A549 (cell line): ENCODE measurements at regions not wholly inside any gene's neighbourhood (a gene's known extent, or its start where the extent isn't known, plus 50 kb on each side); places are given as distances from the start of the nearest gene placed in this dataset.

ENCODE experiments used
- ATAC-seq, 2 experiments: fragments of 200-7000 bp in 1 of 2; fragments of >200 bp in 1 of 2; cut with Nextera tagmentation in 1 of 2; cut with Tn5 transposase in 1 of 2; 3 replicates each; pipeline versions ENCODE4 v1.8.0 to v1.9.1; 2018 to 2020; ENCODE audit warnings: mild to moderate bottlenecking in 1 of 2, moderate library complexity in 1 of 2
- CTCF ChIA-PET: fragments of 300-600 bp; sonication (Branson Sonifier 250); formaldehyde crosslinking; extraction: SDS; loops from one replicate; lab custom pipeline; 2021; ENCODE audit warnings: antibody characterized with exemption, inconsistent platforms; lab: Yijun Ruan, JAX
- POLR2A ChIA-PET: fragments of 350-600 bp; formaldehyde crosslinking; extraction: SDS; loops from one replicate; lab custom pipeline; 2021; ENCODE audit warnings: antibody characterized with exemption, inconsistent platforms; lab: Yijun Ruan, JAX
- DNase-seq, 2 experiments: peaks; one replicate each; pipeline versions ENCODE4 v3.0.0 to v3.0.0-alpha.2; 2011 to 2016; ENCODE audit warnings: low read depth in 1 of 2, low spot score in 1 of 2
- FAIRE-seq: peaks from 2 replicates; lab custom pipeline; 2011; peaks lifted over from hg19 to GRCh38; lab: Jason Lieb, UNC
- H3K27ac ChIP-seq, 2 experiments: fragments of >200 bp; sonication (Bioruptor Twin); formaldehyde crosslinking; 3 replicates each; pipeline ENCODE4 v1.5.1; 2016 to 2017
- H3K4me1 ChIP-seq: fragments of >200 bp; sonication (Bioruptor Twin); formaldehyde crosslinking; 3 replicates; pipeline ENCODE4 v1.6.1; 2016
- H3K4me2 ChIP-seq: fragments of >200 bp; sonication (Bioruptor Twin); formaldehyde crosslinking; 3 replicates; pipeline ENCODE4 v1.6.1; 2016
- H3K4me3 ChIP-seq: fragments of >200 bp; sonication (Bioruptor Twin); formaldehyde crosslinking; 3 replicates; pipeline ENCODE4 v1.5.1; 2016
- H3K9me3 ChIP-seq: fragments of >200 bp; sonication (Bioruptor Twin); formaldehyde crosslinking; 3 replicates; pipeline ENCODE4 v1.6.1; 2016
- CEBPB ChIP-seq, 2 experiments: fragments of >200 bp in 1 of 2; sonication (Bioruptor Twin) in 1 of 2; formaldehyde crosslinking in 1 of 2; IDR thresholded peaks; 2 replicates each; pipeline ENCODE4 v1.6.1; 2012 to 2016
- EHF ChIP-seq: fragments of 250-450 bp; sonication (Bioruptor Pico); IDR thresholded peaks from 2 replicates; pipeline ENCODE4 v1.5.0; 2020; ENCODE audit warnings: mild to moderate bottlenecking
- EHMT2 ChIP-seq: fragments of 200-600 bp; sonication (generic); IDR thresholded peaks from 2 replicates; pipeline ENCODE4 v1.6.1; 2016; ENCODE audit warnings: antibody characterized with exemption, low read depth, mild to moderate bottlenecking, moderate library complexity
- EP300 ChIP-seq, 2 experiments: fragments of >200 bp; sonication (Bioruptor Twin); formaldehyde crosslinking; IDR thresholded peaks; 2 replicates in 1 of 2; 3 replicates in 1 of 2; pipeline ENCODE4 v1.6.1; 2016 to 2017
- ESRRA ChIP-seq: fragments of 150-350 bp; IDR thresholded peaks from 2 replicates; pipeline ENCODE4 v1.6.1; 2014; ENCODE audit warnings: mild to moderate bottlenecking, low read length, borderline replicate concordance
- FOSB ChIP-seq: fragments of 250-450 bp; sonication (Bioruptor Pico); IDR thresholded peaks from 2 replicates; pipeline ENCODE4 v1.5.0; 2020; ENCODE audit warnings: mild to moderate bottlenecking, moderate library complexity
- FOSL2 ChIP-seq, 2 experiments: fragments of 450-650 bp in 1 of 2; fragments of >200 bp in 1 of 2; sonication (Bioruptor Twin) in 1 of 2; formaldehyde crosslinking; IDR thresholded peaks; 2 replicates each; pipeline versions ENCODE4 v1.5.0 to v1.6.1; 2016 to 2020; ENCODE audit warnings: mild to moderate bottlenecking in 1 of 2, moderate library complexity in 1 of 2
- HEYL ChIP-seq: fragments of 250-450 bp; sonication (Bioruptor Pico); IDR thresholded peaks from 2 replicates; pipeline ENCODE4 v1.8.0; 2021; ENCODE audit warnings: mild to moderate bottlenecking, moderate library complexity
- HOXA7 ChIP-seq: fragments of 250-450 bp; sonication (Bioruptor Pico); IDR thresholded peaks from 2 replicates; pipeline ENCODE4 v1.5.0; 2020; ENCODE audit warnings: mild to moderate bottlenecking, moderate library complexity
- HOXB13 ChIP-seq: fragments of 250-450 bp; sonication (Bioruptor Pico); IDR thresholded peaks from 2 replicates; pipeline ENCODE4 v1.5.0; 2020; ENCODE audit warnings: low read depth, mild to moderate bottlenecking, moderate library complexity
- MAZ ChIP-seq: fragments of 150-350 bp; IDR thresholded peaks from 2 replicates; pipeline ENCODE4 v1.6.1; 2014; ENCODE audit warnings: antibody characterized with exemption, low read depth, low read length, borderline replicate concordance
- POLR2A ChIP-seq: IDR thresholded peaks from 2 replicates; pipeline ENCODE4 v1.6.1; 2012; ENCODE audit warnings: mild to moderate bottlenecking, low read length
- RAD21 ChIP-seq, 2 experiments: fragments of >200 bp in 1 of 2; sonication (Bioruptor Twin) in 1 of 2; formaldehyde crosslinking in 1 of 2; IDR thresholded peaks in 1 of 2; conservative IDR thresholded peaks in 1 of 2; 2 replicates in 1 of 2; 3 replicates in 1 of 2; pipeline ENCODE4 v1.6.1; 2012 to 2018; ENCODE audit warnings: inconsistent platforms in 1 of 2
- RNF2 ChIP-seq: fragments of 200-600 bp; sonication (generic); IDR thresholded peaks from 2 replicates; pipeline ENCODE4 v1.6.1; 2016; ENCODE audit warnings: low read depth, mild to moderate bottlenecking, antibody characterized with exemption, moderate library complexity, borderline replicate concordance
- SREBF2 ChIP-seq: fragments of 450-650 bp; IDR thresholded peaks from 2 replicates; pipeline ENCODE4 v1.6.1; 2014; ENCODE audit warnings: mild to moderate bottlenecking, moderate library complexity
- WGBS: methylation state at CpG from one replicate; pipeline ENCODE4 v1.1.6; 2017; ENCODE audit errors: missing lambda C conversion rate; 5-methylcytosine and 5-hydroxymethylcytosine counted together
- TF ChIP-seq, protein P1 (sequence below): fragments of 150-350 bp; IDR thresholded peaks from 2 replicates; pipeline ENCODE4 v1.6.1; 2014; ENCODE audit warnings: low read depth, mild to moderate bottlenecking, low read length
- TF ChIP-seq, protein P2 (sequence below): fragments of 250-450 bp; sonication (Bioruptor Pico); IDR thresholded peaks from 2 replicates; pipeline ENCODE4 v1.5.0; 2021; ENCODE audit warnings: mild to moderate bottlenecking, moderate library complexity, borderline replicate concordance
- TF ChIP-seq, protein P3 (sequence below): fragments of >200 bp; sonication (Bioruptor Twin); formaldehyde crosslinking; IDR thresholded peaks from 3 replicates; pipeline ENCODE4 v1.5.1; 2016
- TF ChIP-seq, protein P4 (sequence below): fragments of 200-600 bp; sonication (generic); IDR thresholded peaks from 2 replicates; pipeline ENCODE4 v1.6.1; 2016; ENCODE audit warnings: antibody characterized with exemption, mild to moderate bottlenecking, moderate library complexity
- TF ChIP-seq, protein P5 (sequence below): fragments of >200 bp; sonication (Bioruptor Twin); formaldehyde crosslinking; IDR thresholded peaks from 3 replicates; pipeline ENCODE4 v1.6.1; 2016
- TF ChIP-seq, protein P6 (sequence below): IDR thresholded peaks from 2 replicates; pipeline ENCODE4 v1.6.1; 2012

DNA sequence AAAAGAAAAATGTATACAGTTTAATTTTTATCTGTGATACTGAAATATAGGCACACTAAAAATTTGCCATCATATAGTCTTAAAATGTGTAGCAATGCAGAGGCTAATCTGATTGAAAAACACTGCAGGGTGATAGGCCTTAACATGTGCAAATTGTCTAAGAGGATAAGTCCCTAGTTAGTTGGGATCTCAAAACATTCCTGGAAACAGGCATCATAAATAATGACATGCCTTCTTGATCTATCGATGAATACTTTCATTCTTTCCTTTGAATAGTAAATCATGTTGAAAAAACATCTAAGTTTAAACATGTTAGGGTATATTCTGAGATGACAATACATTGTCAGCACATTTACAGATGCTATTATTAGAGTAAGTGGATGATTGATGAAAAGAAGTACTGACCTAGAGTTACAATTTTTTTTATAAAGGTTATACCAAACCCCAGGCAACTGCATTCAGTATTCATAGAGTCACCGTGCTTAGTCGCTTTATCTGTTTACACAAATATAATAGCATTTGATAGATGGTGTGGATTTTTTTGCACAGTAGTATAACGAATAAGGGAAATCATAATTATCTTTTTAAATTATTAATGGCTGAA lies 668.2 kb upstream of the ADGRL3 start:
- 47% methylated on average over 4 of the region's 4 CpGs for WGBS
- CTCF ChIA-PET = no interaction called here
- H3K27ac ChIP-seq = no peak overlapping the region
- TF ChIP-seq RAD21 (conservative IDR thresholded peaks at IDR 0.05 in 1 of 2, IDR thresholded peaks at IDR 0.05 in 1 of 2) = no peak
- no peak for TF ChIP-seq RNF2
- TF ChIP-seq EHMT2 = no peak
- TF ChIP-seq, protein P1, sequence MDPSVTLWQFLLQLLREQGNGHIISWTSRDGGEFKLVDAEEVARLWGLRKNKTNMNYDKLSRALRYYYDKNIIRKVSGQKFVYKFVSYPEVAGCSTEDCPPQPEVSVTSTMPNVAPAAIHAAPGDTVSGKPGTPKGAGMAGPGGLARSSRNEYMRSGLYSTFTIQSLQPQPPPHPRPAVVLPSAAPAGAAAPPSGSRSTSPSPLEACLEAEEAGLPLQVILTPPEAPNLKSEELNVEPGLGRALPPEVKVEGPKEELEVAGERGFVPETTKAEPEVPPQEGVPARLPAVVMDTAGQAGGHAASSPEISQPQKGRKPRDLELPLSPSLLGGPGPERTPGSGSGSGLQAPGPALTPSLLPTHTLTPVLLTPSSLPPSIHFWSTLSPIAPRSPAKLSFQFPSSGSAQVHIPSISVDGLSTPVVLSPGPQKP = no peak
- no peak for TF ChIP-seq HEYL (CRISPR knock-in tag)
- TF ChIP-seq FOSL2 (IDR thresholded peaks at IDR 0.05) = no peak
- no peak for TF ChIP-seq FOSL2 (CRISPR knock-in tag; IDR thresholded peaks at IDR 0.05)
- no peak for TF ChIP-seq CEBPB (IDR thresholded peaks at IDR 0.05)
- TF ChIP-seq, all 56 proteins: peak for 0
- no peaks in the 10 kb centered on the region for H3K9me3 ChIP-seq
- ATAC-seq = no peak
- DNase-seq = no peak
- H3K4me1 ChIP-seq = no peaks in the 10 kb centered on the region
- no peak overlapping the region for H3K4me3 ChIP-seq
- POLR2A ChIA-PET = no interaction called here
- no peak for FAIRE-seq
- no peak overlapping the region for H3K4me2 ChIP-seq

DNA sequence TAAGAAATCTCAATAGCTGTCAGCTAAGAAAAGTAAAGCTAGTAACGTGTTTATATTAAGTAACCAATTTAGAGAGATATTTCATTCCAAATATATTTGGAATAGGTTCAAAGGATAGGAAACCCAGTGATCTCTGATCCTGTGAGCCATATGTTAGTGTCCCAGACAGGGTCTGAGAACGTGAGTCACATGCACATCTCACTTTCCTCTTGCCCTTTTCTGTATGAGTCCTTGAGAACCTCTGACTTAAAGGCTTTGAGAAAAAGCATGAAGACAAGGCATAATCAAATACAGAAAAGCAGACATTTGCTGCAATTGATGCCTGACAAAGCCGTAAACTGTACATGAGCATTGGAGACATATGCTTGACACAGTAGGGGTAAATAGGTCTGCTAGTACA lies 655.1 kb upstream of the ADGRL3 start:
- ChIA-PET CTCF (no interaction called here), POLR2A (no interaction called here)
- no peak for TF ChIP-seq FOSB
- Histone ChIP-seq H3K9me3 (no peaks in the 10 kb centered on the region), H3K4me1 (no peaks in the 10 kb centered on the region), H3K27ac (no peak overlapping the region), H3K4me3 (no peak overlapping the region), H3K4me2 (no peak overlapping the region)
- no peak for ATAC-seq
- DNase-seq = no peak
- 27% methylated on average over 3 of the region's 3 CpGs for WGBS
- FAIRE-seq = no peak

DNA sequence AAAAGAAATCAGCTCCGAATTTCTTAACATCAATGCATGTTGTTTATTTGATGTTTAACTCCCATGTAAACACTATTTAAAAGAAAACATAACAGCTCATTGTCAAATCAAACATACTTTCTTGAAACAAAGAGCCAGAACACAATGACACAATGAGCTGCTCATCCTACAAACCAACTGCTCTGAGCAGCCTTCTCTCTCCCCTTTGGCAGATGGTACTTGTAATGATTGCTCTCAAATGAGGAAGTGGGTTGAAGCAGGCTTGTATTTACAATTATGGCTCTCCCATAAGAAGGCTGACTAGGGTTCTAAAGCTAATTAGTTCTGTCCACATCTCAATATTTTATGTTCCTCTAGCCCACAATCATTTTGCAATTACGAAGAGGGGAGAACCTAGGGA lies 637.8 kb upstream of the ADGRL3 start:
- FAIRE-seq (no peak), ATAC-seq (no peak), DNase-seq (no peak)
- Histone ChIP-seq H3K4me2 (no peak overlapping the region), H3K27ac (no peak overlapping the region), H3K9me3 (no peaks in the 10 kb centered on the region), H3K4me1 (no peaks in the 10 kb centered on the region), H3K4me3 (no peak overlapping the region)
- POLR2A ChIA-PET = no interaction called here
- 2% methylated on average over 2 of the region's 2 CpGs for WGBS
- CTCF ChIA-PET = no interaction called here
- TF ChIP-seq, protein P2, sequence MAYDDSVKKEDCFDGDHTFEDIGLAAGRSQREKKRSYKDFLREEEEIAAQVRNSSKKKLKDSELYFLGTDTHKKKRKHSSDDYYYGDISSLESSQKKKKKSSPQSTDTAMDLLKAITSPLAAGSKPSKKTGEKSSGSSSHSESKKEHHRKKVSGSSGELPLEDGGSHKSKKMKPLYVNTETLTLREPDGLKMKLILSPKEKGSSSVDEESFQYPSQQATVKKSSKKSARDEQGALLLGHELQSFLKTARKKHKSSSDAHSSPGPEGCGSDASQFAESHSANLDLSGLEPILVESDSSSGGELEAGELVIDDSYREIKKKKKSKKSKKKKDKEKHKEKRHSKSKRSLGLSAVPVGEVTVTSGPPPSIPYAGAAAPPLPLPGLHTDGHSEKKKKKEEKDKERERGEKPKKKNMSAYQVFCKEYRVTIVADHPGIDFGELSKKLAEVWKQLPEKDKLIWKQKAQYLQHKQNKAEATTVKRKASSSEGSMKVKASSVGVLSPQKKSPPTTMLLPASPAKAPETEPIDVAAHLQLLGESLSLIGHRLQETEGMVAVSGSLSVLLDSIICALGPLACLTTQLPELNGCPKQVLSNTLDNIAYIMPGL = no peak
- TF ChIP-seq, protein P3, sequence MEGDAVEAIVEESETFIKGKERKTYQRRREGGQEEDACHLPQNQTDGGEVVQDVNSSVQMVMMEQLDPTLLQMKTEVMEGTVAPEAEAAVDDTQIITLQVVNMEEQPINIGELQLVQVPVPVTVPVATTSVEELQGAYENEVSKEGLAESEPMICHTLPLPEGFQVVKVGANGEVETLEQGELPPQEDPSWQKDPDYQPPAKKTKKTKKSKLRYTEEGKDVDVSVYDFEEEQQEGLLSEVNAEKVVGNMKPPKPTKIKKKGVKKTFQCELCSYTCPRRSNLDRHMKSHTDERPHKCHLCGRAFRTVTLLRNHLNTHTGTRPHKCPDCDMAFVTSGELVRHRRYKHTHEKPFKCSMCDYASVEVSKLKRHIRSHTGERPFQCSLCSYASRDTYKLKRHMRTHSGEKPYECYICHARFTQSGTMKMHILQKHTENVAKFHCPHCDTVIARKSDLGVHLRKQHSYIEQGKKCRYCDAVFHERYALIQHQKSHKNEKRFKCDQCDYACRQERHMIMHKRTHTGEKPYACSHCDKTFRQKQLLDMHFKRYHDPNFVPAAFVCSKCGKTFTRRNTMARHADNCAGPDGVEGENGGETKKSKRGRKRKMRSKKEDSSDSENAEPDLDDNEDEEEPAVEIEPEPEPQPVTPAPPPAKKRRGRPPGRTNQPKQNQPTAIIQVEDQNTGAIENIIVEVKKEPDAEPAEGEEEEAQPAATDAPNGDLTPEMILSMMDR = no peak
- TF ChIP-seq EHMT2 (no peak), HOXA7 (CRISPR knock-in tag) (no peak), HOXB13 (CRISPR knock-in tag) (no peak), MAZ (no peak), ESRRA (no peak), EHF (CRISPR knock-in tag) (no peak), FOSL2 (IDR thresholded peaks at IDR 0.05) (no peak), FOSL2 (CRISPR knock-in tag; IDR thresholded peaks at IDR 0.05) (no peak), SREBF2 (no peak), POLR2A (no peak), EP300 (IDR thresholded peaks at IDR 0.05) (no peak)
- TF ChIP-seq, protein P4, sequence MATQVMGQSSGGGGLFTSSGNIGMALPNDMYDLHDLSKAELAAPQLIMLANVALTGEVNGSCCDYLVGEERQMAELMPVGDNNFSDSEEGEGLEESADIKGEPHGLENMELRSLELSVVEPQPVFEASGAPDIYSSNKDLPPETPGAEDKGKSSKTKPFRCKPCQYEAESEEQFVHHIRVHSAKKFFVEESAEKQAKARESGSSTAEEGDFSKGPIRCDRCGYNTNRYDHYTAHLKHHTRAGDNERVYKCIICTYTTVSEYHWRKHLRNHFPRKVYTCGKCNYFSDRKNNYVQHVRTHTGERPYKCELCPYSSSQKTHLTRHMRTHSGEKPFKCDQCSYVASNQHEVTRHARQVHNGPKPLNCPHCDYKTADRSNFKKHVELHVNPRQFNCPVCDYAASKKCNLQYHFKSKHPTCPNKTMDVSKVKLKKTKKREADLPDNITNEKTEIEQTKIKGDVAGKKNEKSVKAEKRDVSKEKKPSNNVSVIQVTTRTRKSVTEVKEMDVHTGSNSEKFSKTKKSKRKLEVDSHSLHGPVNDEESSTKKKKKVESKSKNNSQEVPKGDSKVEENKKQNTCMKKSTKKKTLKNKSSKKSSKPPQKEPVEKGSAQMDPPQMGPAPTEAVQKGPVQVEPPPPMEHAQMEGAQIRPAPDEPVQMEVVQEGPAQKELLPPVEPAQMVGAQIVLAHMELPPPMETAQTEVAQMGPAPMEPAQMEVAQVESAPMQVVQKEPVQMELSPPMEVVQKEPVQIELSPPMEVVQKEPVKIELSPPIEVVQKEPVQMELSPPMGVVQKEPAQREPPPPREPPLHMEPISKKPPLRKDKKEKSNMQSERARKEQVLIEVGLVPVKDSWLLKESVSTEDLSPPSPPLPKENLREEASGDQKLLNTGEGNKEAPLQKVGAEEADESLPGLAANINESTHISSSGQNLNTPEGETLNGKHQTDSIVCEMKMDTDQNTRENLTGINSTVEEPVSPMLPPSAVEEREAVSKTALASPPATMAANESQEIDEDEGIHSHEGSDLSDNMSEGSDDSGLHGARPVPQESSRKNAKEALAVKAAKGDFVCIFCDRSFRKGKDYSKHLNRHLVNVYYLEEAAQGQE = no peak
- TF ChIP-seq, protein P5, sequence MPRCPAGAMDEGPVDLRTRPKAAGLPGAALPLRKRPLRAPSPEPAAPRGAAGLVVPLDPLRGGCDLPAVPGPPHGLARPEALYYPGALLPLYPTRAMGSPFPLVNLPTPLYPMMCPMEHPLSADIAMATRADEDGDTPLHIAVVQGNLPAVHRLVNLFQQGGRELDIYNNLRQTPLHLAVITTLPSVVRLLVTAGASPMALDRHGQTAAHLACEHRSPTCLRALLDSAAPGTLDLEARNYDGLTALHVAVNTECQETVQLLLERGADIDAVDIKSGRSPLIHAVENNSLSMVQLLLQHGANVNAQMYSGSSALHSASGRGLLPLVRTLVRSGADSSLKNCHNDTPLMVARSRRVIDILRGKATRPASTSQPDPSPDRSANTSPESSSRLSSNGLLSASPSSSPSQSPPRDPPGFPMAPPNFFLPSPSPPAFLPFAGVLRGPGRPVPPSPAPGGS = no peak
- TF ChIP-seq, protein P6, sequence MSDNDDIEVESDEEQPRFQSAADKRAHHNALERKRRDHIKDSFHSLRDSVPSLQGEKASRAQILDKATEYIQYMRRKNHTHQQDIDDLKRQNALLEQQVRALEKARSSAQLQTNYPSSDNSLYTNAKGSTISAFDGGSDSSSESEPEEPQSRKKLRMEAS = no peak
- TF ChIP-seq, protein P1 = no peak
